Esophagus muscularis mucosa (tissue), 3 donors: ENCODE measurements at regions not wholly inside any gene's neighbourhood (a gene's known extent, or its start where the extent isn't known, plus 50 kb on each side); places are given as distances from the start of the nearest gene placed in this dataset.

ENCODE experiments used
- POLR2A ChIP-seq: fragments of 450-650 bp; IDR thresholded peaks from one replicate; pipeline ENCODE4 v1.6.1; 2017; ENCODE audit warnings: antibody characterized with exemption, moderate library complexity, mild to moderate bottlenecking, low read depth
- TF ChIP-seq, protein P1 (sequence below), 3 experiments: fragments of 200-600 bp in 2 of 3; fragments of 450-650 bp in 1 of 3; sonication (generic) in 2 of 3; IDR thresholded peaks; one replicate each; pipeline ENCODE4 v1.5.1; 2017 to 2019; ENCODE audit warnings: antibody characterized with exemption in 3 of 3, mild to moderate bottlenecking in 2 of 3, moderate library complexity in 1 of 3

DNA sequence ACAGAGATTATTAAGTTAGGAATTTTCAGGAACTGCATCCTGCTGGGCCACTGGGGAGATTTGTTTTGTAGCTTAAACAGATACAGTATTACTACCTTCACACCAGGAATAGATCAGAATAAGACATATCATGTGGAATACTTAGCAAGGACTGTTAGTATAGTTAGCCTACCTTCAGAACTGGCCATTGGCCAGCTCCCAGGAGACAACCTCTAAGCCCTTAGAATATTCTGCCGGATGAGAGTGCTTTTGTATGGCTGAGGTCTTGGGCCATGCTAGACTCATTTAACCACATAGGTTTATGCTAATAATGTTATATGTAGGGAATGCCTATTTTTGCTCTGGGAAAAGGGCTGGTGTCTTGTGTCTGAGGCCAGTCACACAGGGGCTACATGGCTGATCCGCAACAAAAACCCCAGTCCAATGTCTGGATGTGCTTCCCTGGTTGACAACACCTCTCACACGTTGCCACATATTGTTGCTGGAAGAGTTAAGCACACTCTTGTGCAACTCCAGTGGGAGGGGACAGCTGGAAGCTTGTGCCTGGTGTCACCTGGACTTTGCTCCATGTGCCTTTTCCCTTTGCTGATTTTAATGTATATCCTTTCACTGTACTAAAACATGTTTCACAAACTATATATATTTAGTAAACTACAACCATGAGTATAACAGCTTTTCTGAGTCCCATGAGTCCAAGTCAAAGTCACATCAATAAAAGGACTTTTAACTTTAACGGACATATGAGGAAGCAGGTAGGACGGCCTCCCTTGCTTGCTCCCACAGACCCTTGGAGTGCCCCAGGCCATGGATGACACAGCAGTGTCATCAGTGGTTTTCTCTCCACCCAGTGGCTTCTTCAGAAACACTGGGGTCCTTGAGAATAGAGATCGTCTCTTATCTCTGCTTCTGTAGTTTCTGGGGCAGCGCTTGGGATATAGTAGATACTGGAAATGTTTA is 118.0 kb upstream of the C3orf80 start:
- TF ChIP-seq, protein P1, sequence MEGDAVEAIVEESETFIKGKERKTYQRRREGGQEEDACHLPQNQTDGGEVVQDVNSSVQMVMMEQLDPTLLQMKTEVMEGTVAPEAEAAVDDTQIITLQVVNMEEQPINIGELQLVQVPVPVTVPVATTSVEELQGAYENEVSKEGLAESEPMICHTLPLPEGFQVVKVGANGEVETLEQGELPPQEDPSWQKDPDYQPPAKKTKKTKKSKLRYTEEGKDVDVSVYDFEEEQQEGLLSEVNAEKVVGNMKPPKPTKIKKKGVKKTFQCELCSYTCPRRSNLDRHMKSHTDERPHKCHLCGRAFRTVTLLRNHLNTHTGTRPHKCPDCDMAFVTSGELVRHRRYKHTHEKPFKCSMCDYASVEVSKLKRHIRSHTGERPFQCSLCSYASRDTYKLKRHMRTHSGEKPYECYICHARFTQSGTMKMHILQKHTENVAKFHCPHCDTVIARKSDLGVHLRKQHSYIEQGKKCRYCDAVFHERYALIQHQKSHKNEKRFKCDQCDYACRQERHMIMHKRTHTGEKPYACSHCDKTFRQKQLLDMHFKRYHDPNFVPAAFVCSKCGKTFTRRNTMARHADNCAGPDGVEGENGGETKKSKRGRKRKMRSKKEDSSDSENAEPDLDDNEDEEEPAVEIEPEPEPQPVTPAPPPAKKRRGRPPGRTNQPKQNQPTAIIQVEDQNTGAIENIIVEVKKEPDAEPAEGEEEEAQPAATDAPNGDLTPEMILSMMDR (IDR thresholded peaks at IDR 0.05) = no peak
- TF ChIP-seq POLR2A = no peak
